HPDE6-E6E7 (cell line): ENCODE measurements at regions not wholly inside any gene's neighbourhood (a gene's known extent, or its start where the extent isn't known, plus 50 kb on each side); places are given as distances from the start of the nearest gene placed in this dataset.

ENCODE experiments used
- DNase-seq: peaks from one replicate; pipeline ENCODE4 v3.0.0; 2011; ENCODE audit warnings: missing footprints; ENCODE audit errors: extremely low spot score

- no peak for DNase-seq
Observed at GRCh38 chr14:56918849-56919574, 108.7 kb upstream of the OTX2 start.

- DNase-seq = no peak
Observed at GRCh38 chr14:56905282-56905681, 95.0 kb upstream of the OTX2 start.

DNA sequence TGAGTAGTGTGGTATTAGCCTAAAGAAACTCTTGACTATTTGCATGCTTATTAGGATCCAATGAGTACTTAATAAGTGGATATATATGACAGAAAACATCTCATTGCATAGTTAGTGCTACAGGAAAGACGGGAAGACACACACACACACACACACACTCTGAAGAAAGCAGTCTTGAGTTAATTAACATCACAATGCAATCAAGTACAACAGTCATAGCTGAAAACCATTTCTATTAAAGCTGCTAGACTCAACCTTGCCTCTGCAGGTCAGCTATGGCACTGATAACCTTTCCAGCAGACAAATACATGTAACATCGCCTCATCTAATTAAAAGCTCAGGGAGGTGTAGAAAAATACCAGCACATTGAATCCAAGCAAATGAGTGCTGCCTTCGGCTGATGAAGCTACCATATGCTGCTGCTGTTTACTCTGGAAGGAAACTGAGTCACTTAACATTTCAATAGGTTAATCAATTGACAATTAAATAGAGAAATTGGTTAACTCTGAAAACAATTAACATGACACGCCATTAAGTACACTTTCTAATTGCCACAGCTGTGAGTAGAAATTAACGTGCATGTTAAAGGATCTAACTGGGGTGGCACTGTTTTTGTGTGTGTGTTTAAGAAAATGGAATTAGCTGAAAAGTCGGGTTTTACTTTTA, 93.2 kb upstream of the OTX2 start:
- no peak for DNase-seq

DNA sequence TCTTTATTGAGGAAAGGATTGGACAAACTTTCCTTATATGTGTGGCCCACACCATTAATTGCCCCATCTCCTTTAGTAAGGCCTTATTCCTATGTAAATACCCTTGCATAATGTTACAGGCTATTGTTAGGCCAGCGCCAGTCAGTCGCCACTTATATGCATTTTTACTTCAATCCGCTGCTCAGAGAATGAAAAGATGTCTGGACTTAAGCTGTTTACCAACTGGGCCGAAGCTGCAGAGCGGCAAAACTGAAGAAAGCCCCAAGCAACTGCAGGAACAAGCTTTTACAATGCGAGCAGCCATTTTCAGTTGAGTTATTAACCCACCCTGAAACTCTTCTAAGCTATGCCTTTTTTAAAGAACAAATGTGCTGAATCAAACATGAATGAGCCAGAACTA, 92.1 kb upstream of the OTX2 start:
- no peak for DNase-seq

- no peak for DNase-seq
Observed at GRCh38 chr14:56900726-56901125, 90.4 kb upstream of the OTX2 start.

DNA sequence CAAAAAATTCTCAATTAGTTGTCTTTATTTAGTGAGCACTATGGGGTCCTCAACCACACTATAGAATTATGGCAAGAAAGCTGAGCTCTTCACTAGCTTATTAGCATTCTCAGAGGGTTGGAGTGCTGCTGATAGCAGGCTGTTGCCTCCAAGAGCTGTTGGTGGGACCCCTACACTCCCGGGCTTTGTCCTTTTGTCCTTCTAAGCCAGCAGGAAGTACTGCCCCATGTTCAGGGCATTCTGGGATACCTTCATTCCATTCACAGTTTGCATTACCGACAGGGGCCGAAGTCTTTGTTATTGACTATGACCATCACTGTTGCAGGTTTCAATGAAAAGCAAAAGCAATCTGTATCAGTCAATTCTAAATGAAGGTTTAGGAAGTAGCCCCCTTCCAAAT, 89.5 kb upstream of the OTX2 start:
- DNase-seq = no peak

- DNase-seq = no peak
Observed at GRCh38 chr14:56896922-56897321, 86.6 kb upstream of the OTX2 start.

GRCh38 chr14:56896231-56896630, 86.0 kb upstream of the OTX2 start:
- DNase-seq = no peak

DNA sequence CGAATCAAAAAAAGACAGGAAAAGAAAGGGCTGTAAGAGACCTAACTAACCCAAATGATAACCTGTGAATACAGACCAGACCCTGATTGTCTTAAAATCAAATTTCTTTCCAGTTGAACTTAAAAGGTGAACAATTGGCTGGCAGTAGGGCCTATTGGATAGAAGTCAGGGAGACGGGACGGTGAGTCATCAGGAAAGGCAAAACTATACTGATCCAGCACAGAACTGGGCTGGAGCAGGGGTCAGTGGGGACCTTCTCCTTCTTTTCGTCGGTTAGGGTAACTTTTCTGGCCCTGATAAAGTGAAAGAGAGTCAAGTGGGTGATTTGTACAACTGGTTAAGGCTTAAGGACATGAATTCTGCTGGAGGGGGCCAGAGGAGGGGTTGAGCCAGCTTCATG, 84.9 kb upstream of the OTX2 start:
- no peak for DNase-seq

DNA sequence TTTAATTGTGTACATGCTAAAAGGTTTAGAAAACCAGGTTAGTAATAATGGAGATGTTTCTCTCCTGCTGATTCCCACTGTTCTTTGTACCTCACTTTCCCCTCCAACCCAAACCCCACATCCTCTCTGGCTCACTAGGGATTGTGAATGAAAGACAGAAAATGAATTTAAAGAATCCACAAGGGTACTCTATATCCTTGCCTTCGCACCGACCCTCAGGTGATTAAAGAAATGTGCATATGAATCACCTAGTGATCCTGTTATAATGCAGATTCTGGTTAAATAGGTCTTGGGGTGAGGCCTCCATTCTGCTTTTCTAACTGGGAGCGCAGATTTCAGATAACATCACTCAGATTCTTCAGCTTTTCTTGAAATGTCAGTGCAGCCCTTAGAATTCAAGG, 84.3 kb upstream of the OTX2 start:
- no peak for DNase-seq

DNA sequence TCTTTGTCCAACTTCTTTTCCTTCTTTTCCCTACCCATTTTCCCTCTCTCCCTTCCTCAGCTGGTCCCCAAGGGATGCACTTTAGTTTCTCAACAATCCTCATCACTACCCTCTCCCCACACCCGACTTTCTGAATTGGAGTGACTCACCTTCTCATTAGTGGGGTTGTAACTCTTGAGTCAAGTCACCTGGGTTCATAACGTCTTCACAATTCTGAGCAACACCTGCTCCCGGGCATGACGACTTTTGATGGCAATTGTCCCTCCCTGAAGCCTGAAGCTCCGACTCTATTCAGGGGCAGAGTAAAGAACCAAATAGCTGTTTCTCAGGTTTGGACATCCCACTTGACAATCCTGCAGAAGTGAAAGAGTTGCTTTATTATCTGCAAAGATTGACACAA, 82.7 kb upstream of the OTX2 start:
- DNase-seq = no peak

- DNase-seq = no peak
Observed at GRCh38 chr14:56891226-56891625, 80.9 kb upstream of the OTX2 start.

- no peak for DNase-seq
Observed at GRCh38 chr14:56889705-56890104, 79.4 kb upstream of the OTX2 start.

DNA sequence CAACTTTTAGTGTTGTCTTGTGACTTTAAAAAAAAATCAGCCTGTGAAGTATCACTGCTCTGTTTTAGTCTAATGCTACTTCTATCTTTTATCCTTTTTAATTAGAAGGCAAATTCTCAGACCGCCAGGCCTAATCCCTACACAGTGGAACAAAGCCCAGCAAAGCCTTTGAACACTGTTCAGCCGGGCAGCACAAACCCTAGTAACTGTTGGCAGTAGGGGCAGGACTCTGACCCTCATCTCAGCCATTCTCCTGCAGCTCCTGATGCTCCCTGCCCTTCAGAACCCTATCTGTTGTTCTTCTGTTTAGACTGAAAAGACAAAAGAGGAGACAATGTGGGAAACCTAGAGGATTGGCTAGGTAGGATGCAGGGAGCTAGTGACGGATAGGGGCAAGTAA, 78.0 kb upstream of the OTX2 start:
- DNase-seq = no peak

- DNase-seq = no peak
Observed at GRCh38 chr14:56887216-56887615, 76.9 kb upstream of the OTX2 start.

GRCh38 chr14:56886471-56887062, 76.3 kb upstream of the OTX2 start:
- no peak for DNase-seq

- DNase-seq = no peak
Observed at GRCh38 chr14:56885825-56886224, 75.5 kb upstream of the OTX2 start.

DNA sequence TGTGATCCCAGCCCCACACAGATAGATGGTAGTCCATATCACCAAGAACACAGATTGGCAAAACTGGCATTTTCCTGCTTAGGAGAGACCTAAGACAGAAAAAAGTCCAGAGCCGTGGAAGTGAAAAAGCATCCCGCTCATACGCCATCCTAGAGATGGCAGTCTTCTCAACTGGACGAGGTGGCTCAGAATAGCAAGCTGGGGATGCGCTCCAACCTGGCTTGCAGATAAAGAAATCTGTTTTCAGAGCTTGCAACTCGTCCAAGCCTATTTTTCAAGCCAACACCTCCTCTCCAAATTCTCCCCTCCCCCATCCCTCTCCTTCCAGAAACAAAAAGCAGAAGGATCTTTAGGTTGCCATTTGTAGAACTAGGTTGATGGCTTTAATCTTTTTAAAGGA, 74.3 kb upstream of the OTX2 start:
- no peak for DNase-seq

GRCh38 chr14:56881181-56881580, 70.9 kb upstream of the OTX2 start:
- DNase-seq = no peak

GRCh38 chr14:56878766-56879165, 68.5 kb upstream of the OTX2 start:
- no peak for DNase-seq

DNA sequence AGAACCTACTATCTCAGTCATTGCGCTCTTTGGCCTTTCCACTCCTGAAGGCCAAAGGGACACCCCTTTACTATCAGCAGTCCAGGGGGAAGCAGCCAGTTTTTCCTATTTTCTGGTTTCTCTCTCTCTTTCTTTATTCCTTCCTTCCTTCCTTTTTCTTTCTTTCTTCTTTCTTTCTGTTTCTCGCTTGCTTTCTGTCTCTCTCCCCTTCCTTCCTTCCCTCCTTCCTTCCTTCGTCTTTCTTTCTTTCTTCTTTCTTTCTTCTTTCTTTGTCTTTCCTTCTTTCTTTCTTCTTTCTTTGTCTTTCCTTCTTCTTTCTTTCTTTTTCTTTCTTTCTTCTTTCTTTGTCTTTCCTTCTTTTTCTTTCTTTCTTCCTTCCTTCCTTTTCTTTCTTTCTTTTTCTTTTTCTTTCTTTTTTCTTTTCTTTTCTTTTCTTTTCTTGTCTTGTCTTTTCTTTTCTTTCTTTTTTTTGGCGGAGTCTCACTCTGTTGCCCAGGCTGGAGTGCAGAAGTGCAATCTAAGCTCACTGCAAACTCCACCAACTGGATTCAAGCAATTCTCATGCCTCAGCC, 64.9 kb upstream of the OTX2 start:
- no peak for DNase-seq

GRCh38 chr14:56874375-56874774, 64.1 kb upstream of the OTX2 start:
- DNase-seq = no peak

DNA sequence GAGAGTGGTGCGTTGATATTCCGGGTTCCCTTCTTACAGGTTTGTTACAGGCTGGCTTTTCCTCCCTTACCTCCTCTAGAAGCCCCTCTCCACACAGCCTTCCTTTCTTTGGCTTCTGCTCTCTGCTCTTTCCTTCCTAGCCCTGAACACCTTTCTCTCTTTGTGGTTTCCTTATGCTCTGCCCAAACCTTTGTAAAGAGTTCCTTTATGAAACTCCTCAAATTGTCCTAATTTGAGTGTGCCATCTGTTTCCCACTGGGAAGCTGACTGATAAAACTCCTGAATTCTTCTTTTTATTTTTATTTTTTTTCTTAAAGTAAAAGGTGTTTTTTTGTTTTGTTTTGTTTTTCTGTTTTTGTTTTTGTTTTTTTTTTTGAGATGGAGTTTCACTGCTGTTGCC, 60.1 kb upstream of the OTX2 start:
- no peak for DNase-seq
